KG1 (cell line): ENCODE measurements at regions not wholly inside any gene's neighbourhood (a gene's known extent, or its start where the extent isn't known, plus 50 kb on each side); places are given as distances from the start of the nearest gene placed in this dataset.

ENCODE experiments used
- DNase-seq: peaks from one replicate; lab custom pipeline; 2025; lab: John Stamatoyannopoulos, UW

DNA sequence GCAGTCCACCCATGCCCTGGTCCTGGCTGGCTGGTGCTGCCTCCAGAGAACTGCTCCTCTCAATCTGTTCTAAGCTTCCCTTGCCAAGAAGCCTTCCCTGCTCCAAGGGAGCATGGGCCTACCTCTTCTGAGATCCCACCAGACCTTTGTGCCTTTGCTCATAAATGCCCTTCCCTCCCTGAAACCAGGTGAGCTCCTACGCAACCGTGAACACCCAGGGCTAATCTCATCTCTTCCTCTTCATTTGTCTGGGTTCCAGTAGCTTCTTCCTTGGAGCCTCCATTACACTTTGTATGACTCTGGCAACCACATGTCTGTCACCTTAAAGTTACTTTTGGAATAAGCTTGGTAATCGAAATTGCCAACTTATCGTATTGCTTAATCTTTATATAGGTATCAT, 270.6 kb downstream of the PBX3 start:
- no peak for DNase-seq

DNA sequence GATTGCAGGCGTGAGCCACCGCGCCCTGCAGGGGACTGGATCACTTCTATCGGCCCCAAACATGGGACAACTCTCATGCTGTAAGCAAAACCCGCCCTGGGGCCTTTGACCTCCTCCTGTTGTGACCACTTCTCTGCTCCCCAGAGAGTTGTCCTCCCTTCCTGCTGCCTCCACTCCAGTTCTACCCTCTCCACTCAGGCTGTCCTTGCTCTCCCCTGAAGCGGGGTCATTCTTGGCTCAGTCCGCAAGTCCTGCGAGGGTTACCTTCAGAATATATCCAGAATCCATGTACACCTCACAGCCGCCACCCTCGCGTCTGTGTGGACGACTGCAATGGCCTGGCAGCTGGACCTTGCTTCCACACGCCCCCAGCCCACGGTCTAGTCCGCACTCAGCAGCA, 273.7 kb downstream of the PBX3 start:
- no peak for DNase-seq

DNA sequence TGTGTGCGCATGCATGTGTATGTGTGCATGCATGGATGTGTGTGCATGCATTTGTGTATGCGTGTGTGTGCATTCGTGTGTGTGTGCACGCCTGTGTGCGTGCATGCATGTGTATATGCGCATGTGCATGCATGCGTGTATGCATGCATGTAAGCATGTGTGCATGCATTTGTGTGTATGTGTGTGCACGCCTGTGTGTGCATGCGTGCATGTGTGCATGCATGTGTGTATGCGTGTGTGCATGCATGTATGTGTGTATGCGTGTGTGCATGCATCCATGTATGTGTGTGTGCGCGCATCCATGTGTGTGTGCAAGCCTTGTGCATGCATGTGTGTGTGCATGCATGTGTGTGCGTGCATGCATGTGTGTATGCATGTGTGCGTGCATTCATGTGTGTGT, 276.8 kb downstream of the PBX3 start:
- DNase-seq = no peak

DNA sequence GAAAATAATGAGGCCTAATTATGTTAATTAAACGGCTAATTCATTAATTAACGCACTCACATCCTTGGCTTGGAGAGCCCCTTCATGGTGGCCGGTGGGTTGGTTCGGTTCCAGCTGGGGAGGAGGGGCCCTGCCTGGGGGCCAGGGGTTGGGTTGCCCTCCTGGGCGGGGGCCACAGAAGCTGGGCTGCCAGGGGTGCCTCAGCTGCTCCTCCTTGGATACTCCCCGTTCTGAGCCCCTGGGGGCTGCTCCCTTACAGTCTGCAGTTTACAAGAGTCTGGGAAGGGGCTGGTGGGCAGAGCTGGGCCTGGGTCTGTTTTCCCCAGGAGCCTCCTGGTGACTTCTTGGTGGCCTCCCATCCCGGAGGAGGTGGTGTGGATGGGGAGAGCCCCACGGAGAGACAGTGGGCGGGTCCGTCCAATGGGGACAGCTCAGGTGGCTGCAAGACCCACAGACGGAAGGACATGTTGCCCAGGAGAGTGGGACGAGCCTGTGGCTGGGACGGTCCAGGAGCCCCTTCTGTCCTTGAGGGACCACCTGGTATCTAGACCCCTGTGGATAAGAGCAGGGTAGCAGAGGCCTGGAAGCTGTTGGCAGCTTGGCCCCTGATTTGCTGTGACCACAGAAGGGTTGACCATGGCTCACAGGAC, 277.5 kb downstream of the PBX3 start:
- no peak for DNase-seq

DNA sequence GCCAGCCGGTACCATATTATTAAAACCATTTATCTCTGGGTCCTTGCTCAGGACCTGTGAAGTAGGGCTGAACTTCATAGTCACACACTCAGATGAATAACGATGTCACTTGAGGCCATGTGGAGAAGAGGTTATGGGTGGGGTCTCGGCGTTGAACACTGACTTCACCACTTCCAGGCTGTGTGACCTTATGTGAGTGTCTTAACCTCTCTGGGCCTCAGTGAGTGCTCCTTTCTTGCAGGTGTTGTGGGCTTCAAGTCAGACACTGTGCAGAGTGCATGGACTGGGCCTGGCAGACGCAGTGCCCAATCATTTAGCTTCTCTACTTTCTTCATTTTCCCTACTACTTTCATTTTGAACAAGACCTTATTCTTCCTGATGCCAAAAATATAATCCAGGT, 278.8 kb downstream of the PBX3 start:
- DNase-seq = no peak

DNA sequence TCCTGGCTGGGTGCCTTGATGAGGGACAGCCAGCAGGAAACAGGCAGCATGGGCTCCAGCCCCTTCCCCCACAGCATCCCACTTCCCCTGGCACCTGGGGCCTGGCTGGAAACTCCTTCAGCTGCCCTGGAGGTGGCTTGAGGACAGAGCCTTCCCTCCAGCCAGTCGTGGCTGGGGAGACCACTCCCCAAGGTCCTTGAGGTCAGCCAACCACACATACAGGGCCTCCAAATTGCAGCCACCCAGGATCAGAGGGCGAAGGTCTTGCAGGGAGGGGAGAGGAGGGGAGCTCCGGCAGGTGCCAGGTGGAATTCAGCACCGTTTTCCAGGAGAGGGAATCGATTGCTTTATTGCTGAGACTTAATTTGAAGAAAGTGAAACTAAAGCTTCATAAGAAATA, 280.4 kb downstream of the PBX3 start:
- no peak for DNase-seq

DNA sequence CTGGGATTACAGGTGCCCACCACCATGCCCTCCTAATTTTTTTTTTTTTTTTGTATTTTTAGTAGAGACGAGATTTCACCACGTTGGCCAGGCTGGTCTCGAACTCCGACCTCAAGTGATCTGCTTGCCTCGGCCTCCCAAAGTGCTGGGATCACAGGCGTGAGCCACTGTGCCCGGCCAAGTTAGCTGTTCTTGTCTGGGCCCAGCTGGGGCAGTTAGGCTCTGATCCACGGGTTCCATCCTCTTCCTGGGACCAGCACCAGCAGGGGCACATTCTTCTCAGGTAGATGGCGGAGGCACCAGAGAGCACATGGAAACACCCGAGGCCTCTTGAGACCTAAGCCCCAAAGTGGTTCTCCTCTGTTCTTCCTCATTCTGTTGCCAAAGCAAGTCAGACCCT, 281.6 kb downstream of the PBX3 start:
- DNase-seq = no peak

DNA sequence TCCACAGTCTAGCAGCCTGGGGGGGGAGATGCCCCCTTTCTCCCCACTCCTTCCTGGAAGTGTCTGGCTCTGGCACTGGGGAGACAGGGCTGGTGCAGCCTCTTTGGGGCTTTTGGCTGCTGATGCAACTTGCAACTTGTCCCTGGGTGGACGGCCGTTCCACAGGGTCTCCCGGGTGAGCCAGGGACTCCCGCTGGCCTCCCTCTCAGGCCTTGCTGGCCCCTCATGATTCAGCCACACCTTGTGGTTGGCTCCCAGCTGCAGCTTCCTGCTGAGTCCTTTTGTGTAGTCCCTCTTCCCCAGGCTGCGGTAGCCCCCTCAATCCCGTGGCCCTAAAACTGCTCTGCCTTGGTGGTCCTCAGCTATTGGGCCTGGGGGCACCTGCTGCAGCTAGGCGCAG, 283.5 kb downstream of the PBX3 start:
- no peak for DNase-seq

DNA sequence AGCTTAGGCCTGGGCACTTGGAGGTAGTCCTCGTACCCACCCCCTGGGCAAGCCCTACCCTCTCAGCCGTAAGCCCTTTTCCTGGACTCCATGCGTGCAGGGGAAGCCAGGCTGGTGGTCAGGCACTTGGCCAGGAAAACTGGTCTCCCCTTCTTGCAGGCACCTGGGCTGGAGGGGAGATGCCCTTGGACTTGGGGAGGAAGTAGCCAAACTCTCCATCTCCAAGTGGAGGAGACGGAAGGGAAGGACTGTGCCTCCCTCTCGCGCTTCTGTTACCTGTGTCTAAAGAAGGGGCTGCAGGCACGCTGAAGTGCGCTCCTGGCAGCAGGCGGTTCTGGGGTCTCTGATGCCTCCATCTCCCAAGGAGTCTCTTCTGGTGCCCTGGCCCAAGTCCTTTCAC, 283.9 kb downstream of the PBX3 start:
- DNase-seq = no peak

DNA sequence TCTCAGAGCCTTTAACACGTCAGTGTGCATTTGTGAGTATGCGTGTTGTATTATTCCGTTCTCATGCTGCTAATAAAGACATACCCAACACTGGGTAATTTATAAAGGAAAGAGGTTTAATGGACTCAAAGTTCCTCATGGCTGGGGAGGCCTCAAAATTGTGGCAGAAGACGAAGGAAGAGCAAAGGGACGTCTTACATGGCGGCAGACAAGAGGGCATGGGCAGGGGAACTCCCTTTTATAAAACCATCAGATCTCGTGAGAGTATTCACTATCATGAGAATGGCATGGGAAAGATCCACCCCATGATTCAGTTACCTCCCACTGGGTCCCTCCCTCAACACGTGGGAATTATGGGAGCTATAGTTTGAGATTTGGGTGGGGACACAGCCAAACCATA, 285.0 kb downstream of the PBX3 start:
- DNase-seq = no peak

DNA sequence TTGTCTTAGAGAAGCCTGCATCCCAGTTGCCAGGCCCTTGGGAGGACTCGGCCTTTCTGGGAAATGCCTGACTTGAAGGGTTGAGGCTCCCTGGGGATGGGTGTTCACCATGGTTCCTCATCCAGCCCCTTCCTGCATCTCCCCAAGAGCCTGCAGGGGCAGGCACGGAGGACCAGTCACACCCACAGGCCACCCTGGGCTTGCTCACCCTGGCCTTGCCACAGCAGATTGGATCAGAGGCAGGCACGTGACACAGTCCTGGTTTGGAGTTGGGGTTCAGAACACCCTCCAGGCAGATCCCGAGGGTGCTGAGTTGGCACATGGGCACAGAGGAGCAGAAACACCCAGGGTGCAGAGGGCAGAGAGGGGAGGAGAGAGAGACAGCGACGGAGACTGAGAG, 286.1 kb downstream of the PBX3 start:
- DNase-seq = no peak

DNA sequence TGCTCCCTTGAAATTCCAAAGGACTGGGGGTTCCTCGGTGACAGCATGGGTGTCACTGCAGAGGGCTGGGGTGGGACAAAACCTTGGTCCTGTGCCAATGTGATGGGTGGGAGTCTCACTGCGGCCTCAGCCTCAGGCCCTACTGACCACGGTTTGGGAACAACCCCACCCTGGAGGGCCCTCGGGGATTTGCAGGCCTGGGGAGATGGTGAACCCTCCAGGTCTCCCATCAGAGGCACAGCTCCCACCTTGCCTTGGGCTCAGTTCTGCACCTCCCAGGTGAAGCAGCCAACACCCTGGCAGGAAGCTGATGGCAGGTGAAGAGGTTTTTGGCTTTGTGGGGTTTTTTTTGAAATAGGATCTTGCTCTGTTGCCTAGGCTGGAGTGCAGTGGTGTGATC, 286.8 kb downstream of the PBX3 start:
- DNase-seq = no peak

DNA sequence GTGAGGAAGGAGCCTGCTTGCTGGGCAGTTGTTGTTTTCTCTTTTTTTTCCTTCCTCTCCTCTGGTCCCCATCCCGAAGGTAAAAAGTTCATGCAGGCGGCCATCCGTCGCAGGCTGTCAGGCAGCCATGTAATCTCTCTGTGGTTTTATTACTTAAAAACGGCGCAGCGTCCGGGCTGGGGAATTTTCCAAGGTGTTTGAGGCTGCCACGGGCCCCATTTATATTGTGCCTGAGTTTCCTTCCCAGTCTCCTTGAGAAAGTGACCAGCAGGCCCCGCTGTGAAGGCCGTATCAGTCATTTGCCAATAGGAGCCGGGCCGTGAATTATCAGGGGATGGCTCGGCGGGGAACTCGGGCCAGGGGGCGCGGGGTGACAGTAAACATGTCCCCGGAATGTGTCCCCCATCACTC, 289.7 kb downstream of the PBX3 start:
- no peak for DNase-seq

DNA sequence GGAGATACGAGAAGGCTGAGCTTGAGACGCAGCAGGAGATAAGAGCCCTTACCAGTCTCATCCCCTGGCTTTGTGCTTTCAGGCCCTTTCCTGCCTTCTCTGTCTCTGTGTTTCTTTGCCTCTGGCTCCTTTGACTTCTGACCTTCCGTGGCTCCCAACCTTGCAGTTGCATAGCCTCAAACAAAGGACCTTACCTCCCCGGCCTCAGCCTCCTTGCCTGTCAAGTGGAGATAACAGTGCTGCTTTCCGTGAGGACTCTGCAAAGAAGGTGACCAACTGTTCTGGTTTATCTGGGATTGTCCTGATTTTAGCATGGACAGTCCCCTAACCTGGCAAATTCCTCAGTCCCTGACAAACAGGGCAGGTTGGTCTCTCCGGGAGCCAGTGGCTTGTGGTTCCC, 287.8 kb upstream of the MVB12B start:
- DNase-seq = no peak

DNA sequence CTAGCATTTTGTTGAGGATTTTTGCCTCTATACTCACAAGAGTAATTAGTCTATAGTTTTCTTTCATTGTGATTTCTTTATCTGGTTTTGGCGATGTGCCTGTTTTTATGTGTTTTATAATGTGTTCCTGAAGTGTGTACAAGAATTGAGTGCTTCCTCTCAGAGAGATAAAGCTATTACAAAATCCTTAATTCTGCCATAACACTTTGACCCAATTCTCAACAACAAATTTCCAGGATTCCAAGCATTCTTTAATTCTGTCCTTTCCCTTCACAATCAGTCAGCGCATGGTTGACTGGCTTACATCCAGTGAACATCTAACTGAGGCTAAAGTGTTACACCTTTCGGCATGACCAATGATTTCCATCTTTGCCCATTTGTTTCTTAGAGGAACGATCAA, 282.9 kb upstream of the MVB12B start:
- DNase-seq = no peak

DNA sequence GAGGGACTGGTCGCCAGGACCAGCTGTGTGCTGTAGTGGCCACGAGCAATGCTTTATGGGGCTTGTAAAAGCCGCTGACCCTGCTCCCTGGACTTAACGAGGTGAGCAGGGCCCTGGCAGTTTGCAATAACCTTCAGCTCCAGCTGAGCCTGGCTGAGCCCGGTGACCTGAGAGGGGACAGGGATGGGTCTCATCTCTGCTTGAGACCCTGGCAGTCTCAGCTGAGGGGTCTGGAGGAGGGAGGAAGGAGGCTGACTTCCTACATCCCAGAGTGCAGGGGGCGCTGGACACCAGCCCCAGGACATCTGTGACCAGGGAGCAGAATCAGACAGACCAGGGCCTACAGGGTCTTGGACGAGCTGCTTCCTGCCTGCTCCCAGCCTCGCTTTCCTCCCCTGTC, 277.5 kb upstream of the MVB12B start:
- DNase-seq = no peak

DNA sequence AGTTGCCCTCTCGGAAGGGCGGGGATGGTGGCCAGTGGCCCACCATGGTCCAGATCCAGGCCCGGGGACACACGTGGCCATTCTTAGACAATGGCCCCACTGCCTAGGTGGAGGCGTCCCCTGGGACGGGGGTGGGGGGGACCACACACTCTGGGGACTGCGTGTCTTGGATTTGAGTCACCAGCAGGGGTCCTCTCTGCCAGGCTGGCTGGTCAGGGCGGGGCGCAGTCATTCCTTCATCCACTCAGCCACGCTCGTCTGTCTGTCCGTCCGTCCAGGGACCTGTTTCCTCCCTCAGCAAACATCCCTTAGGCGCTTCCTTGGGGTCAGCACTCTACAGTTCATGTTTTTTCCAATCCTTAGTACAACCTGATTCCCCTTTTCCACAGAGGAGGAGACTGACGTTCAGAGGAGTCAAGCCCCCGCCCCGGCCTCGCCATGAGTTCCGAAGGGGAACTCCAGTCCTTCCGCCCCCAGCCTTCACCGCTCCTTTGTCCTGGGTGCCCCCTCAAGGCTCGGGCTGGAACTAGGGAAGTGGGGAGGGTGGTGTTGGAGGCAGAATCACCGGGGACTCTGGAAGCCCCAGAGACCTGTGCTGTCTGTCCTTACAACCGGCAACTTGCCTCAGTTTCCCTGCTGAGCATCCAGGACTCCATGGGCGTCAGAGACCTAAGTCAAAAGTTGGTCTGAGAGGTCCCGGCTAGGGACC, 276.6 kb upstream of the MVB12B start:
- no peak for DNase-seq

DNA sequence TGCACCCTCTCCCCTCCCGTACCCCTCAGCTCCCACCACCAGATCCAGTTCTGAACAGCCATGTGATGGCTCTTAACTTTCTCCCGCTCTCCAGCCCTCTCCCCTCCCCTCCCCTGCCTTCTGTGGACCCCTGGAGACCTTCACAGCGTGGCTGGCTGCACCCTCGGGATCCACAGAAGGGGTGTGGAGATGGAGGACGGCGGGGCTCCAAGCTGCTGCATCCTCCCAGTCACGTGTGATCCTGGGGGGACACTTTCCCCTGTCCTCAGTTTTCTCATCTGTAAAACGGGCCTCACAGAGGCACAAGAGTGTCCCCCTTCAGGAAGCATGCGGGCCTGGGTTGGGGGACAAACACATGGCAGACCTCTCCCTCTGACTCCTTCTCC, 276.0 kb upstream of the MVB12B start:
- no peak for DNase-seq

DNA sequence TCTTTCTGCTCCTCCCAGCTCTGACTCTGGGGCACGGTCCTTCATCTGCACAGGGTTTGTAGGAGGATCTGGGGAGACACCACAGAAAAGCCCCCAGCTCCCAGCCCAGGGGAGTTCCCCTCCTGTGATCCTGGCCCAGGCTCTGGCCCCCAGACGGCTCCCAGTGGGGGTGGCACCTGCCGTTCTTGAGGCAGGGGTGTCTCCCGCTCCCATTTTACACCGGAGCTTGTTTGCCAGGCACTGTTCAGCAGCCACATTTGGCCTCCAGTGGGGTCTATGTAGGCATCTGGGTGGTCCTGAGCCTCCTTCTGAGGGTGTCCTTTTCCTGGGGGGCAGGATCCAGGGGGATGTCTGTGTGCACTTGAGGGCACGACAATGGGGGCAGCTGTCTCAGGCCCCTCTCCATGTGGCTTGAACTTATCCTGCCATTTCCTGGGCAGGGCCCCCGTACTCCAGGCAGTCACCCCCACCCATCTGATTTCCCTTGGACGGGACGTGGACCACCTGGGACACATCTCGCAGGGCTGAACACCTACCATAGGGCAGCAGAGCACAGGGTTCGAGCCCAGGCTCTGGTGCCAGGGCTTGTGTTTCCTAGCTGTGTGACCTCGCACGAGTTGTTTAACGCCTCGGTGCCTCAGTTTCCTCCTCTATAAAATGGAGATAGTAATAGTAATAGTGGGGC, 275.0 kb upstream of the MVB12B start:
- no peak for DNase-seq

DNA sequence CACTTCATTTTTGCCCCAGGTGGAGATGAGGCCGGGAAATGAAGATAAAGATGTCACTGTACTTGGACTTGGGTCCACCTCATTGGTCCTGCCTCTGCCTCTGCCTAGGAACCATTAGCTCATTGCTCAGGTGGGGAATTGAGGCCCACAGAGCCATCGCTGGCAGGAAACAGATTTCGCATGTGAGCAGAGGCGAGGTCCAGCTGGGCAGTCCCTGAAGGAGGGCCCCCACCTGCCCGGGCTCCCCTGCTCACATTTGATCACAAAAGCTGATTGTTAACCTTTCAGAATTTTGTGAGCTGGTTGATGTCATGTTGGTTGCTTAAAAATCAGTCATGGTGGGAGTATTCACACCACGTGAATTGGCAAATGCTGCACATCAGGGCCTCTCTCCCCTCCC, 273.8 kb upstream of the MVB12B start:
- no peak for DNase-seq

DNA sequence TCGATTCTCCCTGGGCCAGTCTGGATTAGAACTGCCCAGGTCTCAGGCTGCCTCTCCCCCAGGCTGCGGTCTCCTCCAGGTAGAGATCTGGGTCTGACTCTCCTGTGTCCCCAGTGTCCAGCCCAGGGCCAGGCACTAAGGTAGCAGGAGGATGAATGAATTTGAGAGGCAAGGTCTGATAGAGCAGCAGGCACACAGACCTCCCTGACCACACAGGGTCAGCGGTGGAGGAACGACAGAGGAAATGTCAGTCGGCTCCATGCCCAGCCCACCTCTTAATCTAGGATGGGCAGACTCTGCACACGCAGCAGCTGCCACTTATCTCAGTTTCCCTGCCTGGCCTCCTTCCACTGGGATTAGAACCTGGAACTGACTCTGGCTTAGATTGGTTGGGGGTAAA, 272.7 kb upstream of the MVB12B start:
- no peak for DNase-seq

DNA sequence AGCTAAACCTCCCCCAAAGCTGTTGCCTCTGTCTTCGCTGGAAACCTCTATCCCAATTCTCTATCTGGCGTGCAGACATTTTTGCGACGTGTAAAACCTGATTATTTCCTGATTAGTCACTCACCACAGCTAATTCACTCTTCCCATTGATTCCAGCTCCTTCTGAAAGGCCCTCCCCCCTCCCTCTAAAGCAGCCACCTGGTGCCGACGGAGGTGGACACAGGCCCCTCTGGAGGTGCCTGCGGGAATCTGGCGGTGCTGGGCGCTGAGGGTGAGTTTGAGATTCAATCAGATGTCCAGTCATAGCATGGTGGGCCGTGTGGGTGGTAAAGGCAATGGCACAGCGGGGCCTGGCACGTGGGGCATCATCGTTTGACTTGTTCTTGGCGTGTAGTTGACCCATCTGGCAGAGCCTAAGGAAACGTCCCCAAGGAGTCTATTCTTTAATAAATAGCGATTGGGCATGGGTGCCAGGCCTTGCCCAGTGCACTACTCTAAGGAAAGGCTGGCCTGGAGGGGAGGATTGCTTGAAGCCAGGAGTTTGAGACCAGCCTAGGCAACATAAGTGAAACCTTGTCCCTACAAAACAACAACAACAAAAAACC, 271.1 kb upstream of the MVB12B start:
- DNase-seq = no peak

DNA sequence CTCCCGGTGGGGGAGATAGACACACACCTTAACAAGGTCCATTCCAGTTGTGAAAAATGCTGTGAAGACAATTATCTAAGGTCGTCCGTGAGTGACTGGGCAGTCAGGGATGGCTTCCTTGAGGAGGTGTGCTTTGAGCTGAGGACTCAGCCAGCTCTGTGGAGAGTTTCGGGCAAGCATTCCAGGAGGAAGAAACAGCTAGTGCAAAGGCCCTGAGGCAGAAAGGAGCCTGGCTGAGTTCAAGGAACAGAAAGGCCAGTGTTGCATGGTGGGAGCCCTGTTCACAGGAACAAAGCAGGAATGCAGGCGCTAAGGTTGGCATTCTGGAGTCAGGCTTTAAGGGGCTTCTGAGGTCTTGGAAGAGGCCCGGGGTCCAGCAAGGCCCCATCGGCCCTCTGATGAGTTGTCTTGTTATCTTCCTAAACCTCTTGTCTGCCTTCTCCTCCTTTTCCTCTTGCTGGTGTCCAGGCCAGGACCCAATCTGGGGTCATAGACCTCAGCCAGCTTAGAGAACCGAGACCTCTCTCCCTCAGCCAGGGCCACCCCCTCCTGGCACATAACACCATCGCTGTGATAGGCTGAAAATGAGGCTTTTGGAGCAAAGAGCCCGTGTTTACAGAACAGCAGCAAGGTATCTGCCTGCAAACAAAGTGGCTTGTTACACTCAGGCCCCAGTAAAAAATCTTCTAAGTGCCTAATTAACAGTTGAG, 270.2 kb upstream of the MVB12B start:
- no peak for DNase-seq
